Non-pigmented ciliary epithelial cell (primary cell): ENCODE measurements at regions not wholly inside any gene's neighbourhood (a gene's known extent, or its start where the extent isn't known, plus 50 kb on each side); places are given as distances from the start of the nearest gene placed in this dataset.
A peak's percentile ranks its signal among the peaks of the same experiment; 100 is the strongest.
"Not testable (repeated sequence)": the region's sequence is repeated elsewhere in the genome, so short reads cannot be mapped to it uniquely, and the experiment has no call there.

ENCODE experiments used
- DNase-seq: peaks from one replicate; pipeline ENCODE4 v3.0.0-alpha.2; 2010; ENCODE audit warnings: low read depth

GRCh38 chr14:28608851-28609828 lies 157.4 kb upstream of the FOXG1 start:
- peak; percentile 34 for DNase-seq

- no peak for DNase-seq
Observed at GRCh38 chr14:28612414-28612813, 154.2 kb upstream of the FOXG1 start.

DNA sequence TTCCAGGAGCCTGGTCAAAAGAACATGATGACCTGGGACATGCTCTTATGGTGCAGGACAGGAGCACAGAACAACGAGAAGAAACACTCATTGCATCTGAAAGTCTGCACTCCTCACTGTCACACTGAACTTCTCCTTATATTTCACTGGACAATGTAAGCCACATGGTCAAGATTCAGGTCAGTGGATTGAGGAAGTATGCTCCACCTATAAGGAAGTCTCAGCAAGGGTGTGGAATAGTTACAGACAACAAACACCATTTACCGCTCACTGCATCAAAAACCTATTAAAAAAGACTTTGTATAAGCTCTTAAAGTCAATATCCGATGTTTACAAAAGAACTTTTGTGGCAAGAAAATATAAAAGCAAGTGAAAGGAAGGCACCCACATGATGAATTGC lies 153.1 kb upstream of the FOXG1 start:
- DNase-seq = no peak

DNA sequence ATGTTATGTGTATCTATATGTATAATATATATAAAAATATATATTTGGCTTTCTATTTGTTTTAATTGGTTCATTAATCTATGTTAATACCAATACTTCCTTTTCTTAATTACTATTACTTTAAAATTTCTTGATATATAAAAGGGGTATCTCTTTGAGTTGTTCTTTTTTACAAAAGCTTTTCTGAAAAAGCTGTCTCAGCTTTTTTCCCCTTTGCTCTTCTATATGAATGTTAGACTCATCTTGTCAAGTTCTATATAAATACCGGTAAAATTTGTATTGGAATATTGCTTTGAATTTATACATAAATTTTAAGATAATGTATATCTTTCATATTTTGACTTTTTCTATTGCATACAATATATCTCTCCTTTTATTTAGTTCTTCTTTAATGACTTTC lies 139.8 kb upstream of the FOXG1 start:
- no peak for DNase-seq

DNA sequence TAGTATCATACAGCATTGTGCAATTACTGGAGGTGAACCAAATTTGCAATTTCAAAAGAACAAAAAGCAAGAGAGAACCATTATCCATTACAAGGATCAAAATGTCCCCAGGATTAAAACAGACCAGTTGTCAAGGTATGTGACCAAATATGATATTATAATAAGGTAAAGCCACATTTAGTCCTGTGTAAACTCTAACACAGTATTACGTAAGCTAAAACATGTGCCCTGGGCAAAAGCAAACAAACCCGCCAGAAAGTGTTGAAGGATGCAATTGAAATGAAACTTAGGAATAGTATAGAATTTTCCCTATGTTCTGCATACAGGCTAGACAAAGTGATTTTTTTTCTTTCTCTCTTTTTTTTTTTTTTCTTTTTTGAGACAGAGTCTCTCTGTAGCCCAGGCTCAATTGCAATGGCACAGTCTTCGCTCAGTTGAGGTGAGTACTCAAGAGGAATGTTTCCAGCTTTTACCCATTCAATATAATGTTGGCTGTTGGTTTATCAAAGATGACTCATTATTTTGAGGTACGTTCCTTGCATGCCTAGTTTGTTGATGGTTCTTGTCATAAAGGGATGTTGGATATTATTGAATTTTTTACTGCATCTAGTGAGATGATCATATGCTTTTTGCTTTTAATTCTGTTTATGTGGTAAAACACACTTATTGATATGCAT lies 137.1 kb upstream of the FOXG1 start:
- DNase-seq = no peak

GRCh38 chr14:28630100-28630499 lies 136.5 kb upstream of the FOXG1 start:
- no peak for DNase-seq

- no peak for DNase-seq
Observed at GRCh38 chr14:28635387-28635786, 131.2 kb upstream of the FOXG1 start.

DNA sequence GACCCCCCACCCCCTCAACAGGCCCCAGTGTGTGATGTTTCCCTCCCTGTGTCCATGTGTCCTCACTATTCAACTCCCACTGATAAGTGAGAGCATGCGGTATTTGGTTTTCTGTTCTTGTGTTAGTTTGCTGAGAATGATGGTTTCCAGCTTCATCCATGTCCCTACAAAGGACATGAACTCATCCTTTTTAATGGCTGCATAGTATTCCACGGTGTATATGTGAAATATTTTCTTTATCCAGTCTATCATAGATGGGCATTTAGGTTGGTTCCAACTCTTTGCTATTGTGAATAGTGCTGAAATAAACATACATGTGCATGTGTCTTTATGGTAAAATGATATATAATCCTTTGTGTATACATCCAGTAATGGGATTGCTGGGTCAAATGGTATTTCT lies 130.8 kb upstream of the FOXG1 start:
- not testable (repeated sequence) for DNase-seq

- DNase-seq = not testable (repeated sequence)
Observed at GRCh38 chr14:28641189-28641588, 125.4 kb upstream of the FOXG1 start.

GRCh38 chr14:28651148-28651547 lies 115.4 kb upstream of the FOXG1 start:
- DNase-seq = peak; percentile 51

- no peak for DNase-seq
Observed at GRCh38 chr14:28652782-28653181, 113.8 kb upstream of the FOXG1 start.

DNA sequence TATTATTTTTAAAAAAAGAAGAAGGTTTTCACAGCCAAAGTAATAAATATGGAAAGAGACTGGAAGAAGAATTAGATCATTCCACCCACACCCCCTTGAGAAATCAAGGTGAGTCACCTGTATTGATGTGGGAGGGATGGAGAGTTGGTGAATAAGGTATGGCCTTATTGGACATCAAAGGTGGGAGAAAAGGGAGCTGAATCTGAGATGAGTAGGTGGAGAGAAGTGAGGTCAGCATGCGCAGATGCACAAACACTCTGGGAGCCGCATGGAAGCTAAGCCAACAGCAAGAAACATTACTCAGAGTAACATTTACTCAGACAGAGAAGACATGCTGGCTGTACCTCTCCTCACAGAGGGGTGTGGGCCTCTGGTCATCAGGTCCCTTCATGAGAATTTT lies 113.1 kb upstream of the FOXG1 start:
- DNase-seq = no peak

GRCh38 chr14:28656704-28657255 lies 109.8 kb upstream of the FOXG1 start:
- DNase-seq = no peak

DNA sequence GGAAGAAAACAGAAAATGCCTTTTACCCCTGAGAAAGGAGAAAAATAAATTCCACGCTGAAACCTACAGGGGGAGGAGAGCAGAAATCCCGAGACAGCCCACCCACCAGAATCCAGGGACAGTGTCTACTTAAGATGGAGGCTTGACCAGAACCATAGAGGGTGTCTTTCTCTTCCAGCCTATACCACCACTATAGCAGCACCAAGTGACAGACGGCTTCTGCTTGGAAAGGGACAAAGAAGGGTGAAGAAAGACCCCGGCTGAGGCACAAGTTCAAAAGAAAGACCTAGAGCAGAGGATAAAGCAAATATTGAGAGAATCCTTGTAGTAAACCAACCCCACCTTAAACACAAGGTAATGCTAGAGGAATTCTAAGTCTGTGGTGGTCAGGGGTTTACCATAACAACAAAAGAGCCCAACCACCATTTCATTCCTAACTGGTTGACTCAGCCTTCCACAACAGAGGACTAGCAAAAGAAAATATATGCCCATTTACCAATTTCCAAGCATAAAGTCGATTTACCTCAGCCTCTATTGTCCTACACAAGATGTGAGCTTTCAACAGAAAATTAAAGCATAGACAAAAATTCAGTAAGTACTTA lies 105.3 kb upstream of the FOXG1 start:
- peak; percentile 91 for DNase-seq

- no peak for DNase-seq
Observed at GRCh38 chr14:28666961-28667360, 99.6 kb upstream of the FOXG1 start.

- peak; percentile 70 for DNase-seq
Observed at GRCh38 chr14:28671425-28671824, 95.2 kb upstream of the FOXG1 start.

DNA sequence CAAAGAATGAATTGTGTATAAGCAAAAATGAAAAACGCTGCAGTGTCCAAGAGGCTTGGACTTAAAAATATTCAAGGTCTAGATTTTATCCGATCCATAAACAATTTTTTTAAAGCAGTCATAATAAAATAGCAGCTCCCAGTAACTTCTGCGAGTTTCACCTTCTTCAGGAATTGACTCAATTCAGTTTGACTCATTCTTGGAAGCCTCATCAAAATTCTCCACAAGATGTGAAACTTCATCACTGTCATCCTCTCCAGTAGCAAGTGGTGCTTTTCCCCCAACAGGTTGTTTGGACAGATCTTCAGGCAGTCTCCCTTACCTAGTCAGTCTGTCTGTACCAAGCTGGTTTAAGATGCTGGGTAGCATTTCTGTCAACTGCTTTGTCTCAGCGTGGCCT lies 93.5 kb upstream of the FOXG1 start:
- DNase-seq = no peak

- DNase-seq = peak; percentile 45
Observed at GRCh38 chr14:28676479-28676878, 90.1 kb upstream of the FOXG1 start.

GRCh38 chr14:28677381-28677780 lies 89.2 kb upstream of the FOXG1 start:
- DNase-seq = no peak

DNA sequence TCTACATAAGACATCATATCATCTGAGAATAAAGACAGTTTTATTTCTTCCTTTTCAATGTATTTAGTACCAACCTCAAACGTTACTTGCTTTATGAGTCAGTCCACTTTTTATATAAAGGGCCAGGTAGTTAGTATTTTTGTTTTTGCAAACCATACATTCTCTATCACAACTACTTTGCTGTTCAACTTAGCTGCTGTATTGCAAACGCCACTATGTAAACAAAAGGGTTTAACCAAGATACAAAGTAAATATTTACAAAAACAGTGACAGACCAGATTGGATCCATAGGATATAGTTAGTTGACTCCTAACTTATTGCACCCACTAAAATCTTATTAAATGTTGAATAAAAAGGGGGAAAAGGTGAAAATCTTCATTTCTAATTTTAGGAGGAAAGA lies 87.7 kb upstream of the FOXG1 start:
- DNase-seq = no peak

DNA sequence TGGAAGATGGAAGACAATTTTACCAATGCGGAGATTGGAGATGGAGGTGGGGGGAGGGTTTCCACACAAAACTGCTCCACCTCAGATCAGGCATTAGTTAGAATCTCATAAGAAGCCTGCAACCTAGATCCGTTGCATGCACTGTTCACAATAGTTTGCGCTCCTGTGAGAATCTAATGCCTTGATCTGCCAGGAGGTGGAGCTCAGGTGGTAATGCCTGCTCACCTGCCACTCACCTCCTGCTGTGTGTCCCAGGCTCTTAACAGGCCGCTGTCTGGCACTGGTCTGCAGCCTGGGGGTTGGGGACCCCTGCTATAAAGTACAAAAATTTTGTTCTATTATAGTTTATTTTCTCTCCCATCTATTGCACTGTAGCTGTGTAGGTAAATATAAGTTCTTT lies 84.9 kb upstream of the FOXG1 start:
- no peak for DNase-seq

GRCh38 chr14:28690029-28690692 lies 76.4 kb upstream of the FOXG1 start:
- DNase-seq = no peak
